EH (cell line): ENCODE measurements at regions not wholly inside any gene's neighbourhood (a gene's known extent, or its start where the extent isn't known, plus 50 kb on each side); places are given as distances from the start of the nearest gene placed in this dataset.

Experiments
- DNase-seq: peaks from one replicate; pipeline ENCODE4 v3.0.0-alpha.2; 2015; ENCODE audit warnings: low read depth

- DNase-seq: no peak
These were observed 112.9 kb upstream of the IQCM start for GRCh38 chr4:149928507-149928906.

GRCh38 chr4:149931431-149931830 lies 115.8 kb upstream of the IQCM start:
- DNase-seq: no peak

GRCh38 chr4:149932188-149932587 lies 116.5 kb upstream of the IQCM start:
- no peak for DNase-seq

- DNase-seq: no peak
These were observed 117.5 kb upstream of the IQCM start for GRCh38 chr4:149933120-149933519.

GRCh38 chr4:149933883-149934282 lies 118.2 kb upstream of the IQCM start:
- peak; percentile 10 for DNase-seq

GRCh38 chr4:149949381-149949780 lies 128.9 kb upstream of the DCLK2 start:
- no peak for DNase-seq

- no peak for DNase-seq
These were observed 126.9 kb upstream of the DCLK2 start for GRCh38 chr4:149951152-149951900.

- no peak for DNase-seq
These were observed 126.1 kb upstream of the DCLK2 start for GRCh38 chr4:149952101-149952500.

- DNase-seq: no peak
These were observed 125.5 kb upstream of the DCLK2 start for GRCh38 chr4:149952716-149953115.

- no peak for DNase-seq
These were observed 122.4 kb upstream of the DCLK2 start for GRCh38 chr4:149955780-149956390.

- DNase-seq: no peak
These were observed 121.6 kb upstream of the DCLK2 start for GRCh38 chr4:149956678-149957077.

- peak; percentile 76 for DNase-seq
These were observed 116.2 kb upstream of the DCLK2 start for GRCh38 chr4:149961876-149962597.

- DNase-seq: no peak
These were observed 114.0 kb upstream of the DCLK2 start for GRCh38 chr4:149964001-149964796.

- DNase-seq: no peak
These were observed 113.0 kb upstream of the DCLK2 start for GRCh38 chr4:149965206-149965605.

GRCh38 chr4:149972407-149972806 lies 105.8 kb upstream of the DCLK2 start:
- DNase-seq: peak; percentile 58

GRCh38 chr4:149973181-149973580 lies 105.1 kb upstream of the DCLK2 start:
- DNase-seq: no peak

- no peak for DNase-seq
These were observed 103.1 kb upstream of the DCLK2 start for GRCh38 chr4:149975172-149975571.

- no peak for DNase-seq
These were observed 98.0 kb upstream of the DCLK2 start for GRCh38 chr4:149980121-149980682.

- DNase-seq: peak; percentile 72
These were observed 97.3 kb upstream of the DCLK2 start for GRCh38 chr4:149980941-149981340.

GRCh38 chr4:149983401-149983800 lies 94.8 kb upstream of the DCLK2 start:
- no peak for DNase-seq

- DNase-seq: no peak
These were observed 94.3 kb upstream of the DCLK2 start for GRCh38 chr4:149983931-149984330.

- DNase-seq: no peak
These were observed 92.3 kb upstream of the DCLK2 start for GRCh38 chr4:149985981-149986380.
